Mesothelial cell of epicardium (in vitro differentiated cells): ENCODE measurements at regions not wholly inside any gene's neighbourhood (a gene's known extent, or its start where the extent isn't known, plus 50 kb on each side); places are given as distances from the start of the nearest gene placed in this dataset.

Experiments
- DNase-seq, 2 experiments: peaks; one replicate each; pipeline ENCODE4 v3.0.0; 2021; ENCODE audit warnings: low spot score in 2 of 2; ENCODE audit not compliant: unreplicated experiment in 2 of 2
- H3K27ac Mint-ChIP-seq: 2 replicates; pipeline ENCODE4 v1.8.0; 2021; ENCODE audit warnings: mixed read lengths
- H3K27me3 Mint-ChIP-seq: 2 replicates; pipeline ENCODE4 v1.8.0; 2021; ENCODE audit warnings: low read depth, mixed read lengths
- H3K36me3 Mint-ChIP-seq: 2 replicates; pipeline ENCODE4 v1.8.0; 2021; ENCODE audit warnings: mixed read lengths
- H3K4me1 Mint-ChIP-seq: 2 replicates; pipeline ENCODE4 v1.8.0; 2021; ENCODE audit warnings: mixed read lengths
- H3K4me3 Mint-ChIP-seq: 2 replicates; pipeline ENCODE4 v1.8.0; 2021; ENCODE audit warnings: mild to moderate bottlenecking, moderate library complexity, mixed read lengths
- H3K9me3 Mint-ChIP-seq: 2 replicates; pipeline ENCODE4 v1.8.0; 2021; ENCODE audit warnings: mixed read lengths
- TF ChIP-seq, protein P1 (sequence below): fragments of 200-600 bp; sonication (generic); IDR thresholded peaks from one replicate; pipeline ENCODE4 v1.5.0; 2021; ENCODE audit warnings: antibody characterized with exemption; ENCODE audit not compliant: unreplicated experiment

DNA sequence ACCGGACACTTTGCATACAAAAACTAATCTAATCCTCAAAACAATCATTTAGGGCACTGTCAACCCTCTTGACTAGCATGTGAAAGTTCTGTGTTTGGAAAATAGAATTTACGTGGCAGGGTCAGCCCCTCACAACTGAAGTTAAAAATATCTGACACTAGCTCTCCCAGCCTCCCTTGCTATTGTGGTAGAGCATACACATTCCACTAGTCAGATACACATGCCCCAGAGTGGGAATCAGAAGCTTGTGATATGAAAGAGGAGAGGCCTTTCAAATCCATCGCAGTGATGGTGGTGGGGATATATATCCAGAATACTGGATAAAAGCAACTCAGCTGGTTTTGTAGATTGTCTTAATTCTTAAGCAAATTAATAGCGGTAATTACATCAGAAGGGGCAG, 205.7 kb upstream of the IL15 start:
- Mint-ChIP-seq H3K27me3 (peaks cover 3% of the 10 kb centered on the region), H3K27ac (no peak overlapping the region), H3K4me3 (no peak overlapping the region), H3K4me1 (no peaks in the 10 kb centered on the region), H3K9me3 (peaks cover 3% of the 10 kb centered on the region), H3K36me3 (no peaks in the 10 kb centered on the region)
- TF ChIP-seq, protein P1, sequence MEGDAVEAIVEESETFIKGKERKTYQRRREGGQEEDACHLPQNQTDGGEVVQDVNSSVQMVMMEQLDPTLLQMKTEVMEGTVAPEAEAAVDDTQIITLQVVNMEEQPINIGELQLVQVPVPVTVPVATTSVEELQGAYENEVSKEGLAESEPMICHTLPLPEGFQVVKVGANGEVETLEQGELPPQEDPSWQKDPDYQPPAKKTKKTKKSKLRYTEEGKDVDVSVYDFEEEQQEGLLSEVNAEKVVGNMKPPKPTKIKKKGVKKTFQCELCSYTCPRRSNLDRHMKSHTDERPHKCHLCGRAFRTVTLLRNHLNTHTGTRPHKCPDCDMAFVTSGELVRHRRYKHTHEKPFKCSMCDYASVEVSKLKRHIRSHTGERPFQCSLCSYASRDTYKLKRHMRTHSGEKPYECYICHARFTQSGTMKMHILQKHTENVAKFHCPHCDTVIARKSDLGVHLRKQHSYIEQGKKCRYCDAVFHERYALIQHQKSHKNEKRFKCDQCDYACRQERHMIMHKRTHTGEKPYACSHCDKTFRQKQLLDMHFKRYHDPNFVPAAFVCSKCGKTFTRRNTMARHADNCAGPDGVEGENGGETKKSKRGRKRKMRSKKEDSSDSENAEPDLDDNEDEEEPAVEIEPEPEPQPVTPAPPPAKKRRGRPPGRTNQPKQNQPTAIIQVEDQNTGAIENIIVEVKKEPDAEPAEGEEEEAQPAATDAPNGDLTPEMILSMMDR = no peak
- DNase-seq = no peak

DNA sequence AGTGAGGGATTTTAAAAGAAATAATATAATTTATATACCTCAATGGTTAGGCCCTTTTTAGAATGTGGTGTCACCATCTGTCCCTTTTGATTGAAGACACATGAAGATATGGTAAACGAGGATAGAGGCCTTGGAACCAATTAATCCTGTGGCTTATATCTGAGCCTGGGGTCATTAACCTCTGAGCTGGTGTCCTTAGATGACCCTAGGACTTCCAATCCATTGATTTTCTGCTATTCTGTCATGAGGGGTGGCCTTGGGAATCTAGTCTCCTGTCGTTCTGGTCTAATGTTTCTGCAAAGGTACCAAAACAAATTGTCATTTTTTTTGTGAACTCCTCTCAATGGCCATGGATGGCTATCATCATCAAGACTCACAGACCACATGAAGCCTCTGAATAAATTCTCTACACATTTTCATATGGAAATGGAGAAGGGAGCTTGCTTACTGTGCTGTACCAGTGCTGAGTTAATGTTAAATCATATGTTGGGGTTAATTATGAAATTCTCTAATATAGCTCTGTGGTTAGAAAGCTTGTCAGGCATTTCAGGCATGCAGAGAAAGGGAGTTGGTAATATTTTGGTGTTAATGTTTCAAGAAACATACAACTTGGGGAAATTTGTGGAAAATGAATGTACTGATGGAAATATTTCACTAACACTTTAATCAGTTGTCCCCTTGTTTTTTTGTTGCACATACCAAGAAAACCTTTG, 204.2 kb upstream of the IL15 start:
- Mint-ChIP-seq H3K27ac (no peak overlapping the region), H3K4me3 (no peak overlapping the region), H3K27me3 (peaks cover 3% of the 10 kb centered on the region), H3K4me1 (no peaks in the 10 kb centered on the region), H3K9me3 (peaks cover 3% of the 10 kb centered on the region), H3K36me3 (no peaks in the 10 kb centered on the region)
- DNase-seq = no peak
- TF ChIP-seq, protein P1 = no peak

DNA sequence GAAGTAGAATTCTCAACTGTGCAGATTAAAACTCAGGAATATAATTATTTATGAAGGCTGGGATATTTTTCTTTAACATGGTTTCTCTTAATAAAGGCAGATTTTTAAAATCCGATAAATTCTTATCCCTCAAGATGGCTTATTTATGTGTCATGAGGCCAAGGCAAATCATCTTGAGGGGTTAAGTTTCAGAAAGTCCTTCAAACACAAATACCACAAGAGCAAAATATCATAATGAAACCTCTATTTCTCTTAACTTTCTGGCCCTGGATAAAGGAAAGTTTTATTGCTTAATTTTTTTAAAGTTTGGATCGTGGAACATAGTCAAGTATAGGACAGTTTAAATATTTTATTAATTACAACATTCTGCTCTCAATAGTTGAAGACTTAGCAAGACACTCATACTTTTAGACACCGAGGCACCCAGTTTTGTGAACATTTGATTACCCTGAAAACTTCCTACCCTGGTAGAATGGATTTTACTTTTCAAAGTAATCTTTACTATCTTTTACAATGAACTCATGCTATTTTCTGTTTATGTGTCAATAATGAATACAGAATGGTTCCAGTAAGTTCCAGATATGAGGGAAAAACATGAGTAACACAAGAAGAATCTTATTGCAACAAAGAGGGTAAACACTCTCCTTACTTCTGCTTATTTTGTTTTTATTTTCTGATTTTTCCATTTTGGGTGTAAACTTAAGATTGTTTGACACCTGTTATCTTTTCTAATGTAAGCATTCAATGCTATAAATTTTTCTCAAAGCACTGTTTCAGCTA, 200.7 kb upstream of the IL15 start:
- TF ChIP-seq, protein P1 = no peak
- H3K27ac Mint-ChIP-seq = no peak overlapping the region
- no peak for DNase-seq
- no peaks in the 10 kb centered on the region for H3K4me1 Mint-ChIP-seq
- H3K4me3 Mint-ChIP-seq = no peak overlapping the region
- H3K36me3 Mint-ChIP-seq = no peaks in the 10 kb centered on the region
- H3K27me3 Mint-ChIP-seq = peaks cover 8% of the 10 kb centered on the region
- H3K9me3 Mint-ChIP-seq = peaks cover 3% of the 10 kb centered on the region

DNA sequence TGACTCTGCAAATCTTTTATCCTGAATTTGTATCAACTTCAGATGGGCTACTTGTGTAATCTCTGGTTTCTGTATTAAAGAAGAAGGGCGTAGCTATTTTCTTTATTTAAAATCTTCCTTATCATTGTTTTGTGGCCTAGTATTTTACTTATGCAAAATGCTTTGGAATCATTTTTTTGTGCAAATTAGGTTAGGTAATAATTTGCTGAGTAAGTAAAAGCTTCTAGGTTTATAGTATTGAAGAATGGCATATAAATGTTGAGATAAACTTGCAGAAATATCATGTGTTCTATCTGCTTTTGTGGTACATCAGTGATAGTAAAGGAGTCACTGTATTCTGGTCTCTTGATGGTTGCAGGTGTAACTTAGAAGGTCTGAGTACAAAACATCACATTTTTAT, 197.2 kb upstream of the IL15 start:
- Mint-ChIP-seq H3K36me3 (no peaks in the 10 kb centered on the region), H3K27ac (no peak overlapping the region), H3K4me3 (no peak overlapping the region), H3K4me1 (no peaks in the 10 kb centered on the region), H3K9me3 (no peaks in the 10 kb centered on the region), H3K27me3 (peaks cover 8% of the 10 kb centered on the region)
- no peak for DNase-seq
- TF ChIP-seq, protein P1 = no peak

DNA sequence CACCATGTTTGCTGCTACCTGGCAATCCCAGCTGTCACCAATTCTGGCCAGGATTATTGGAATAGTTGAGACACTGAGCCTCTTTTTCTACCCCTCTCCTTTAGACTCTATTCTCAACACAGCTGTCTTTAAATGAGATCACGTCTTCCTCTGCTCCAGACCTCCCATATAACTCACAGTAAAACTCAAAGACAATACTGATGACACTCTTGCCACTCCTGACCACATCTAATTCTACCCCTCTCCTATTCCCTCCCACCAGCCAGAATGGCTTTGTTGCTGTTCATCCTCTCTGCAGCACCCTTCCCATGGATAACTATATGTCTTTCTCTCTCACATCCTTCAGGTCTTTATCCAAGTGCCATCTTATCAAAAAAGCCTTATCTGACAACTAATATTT, 188.6 kb upstream of the IL15 start:
- peaks cover 4% of the 10 kb centered on the region for H3K4me1 Mint-ChIP-seq
- H3K27me3 Mint-ChIP-seq = peaks cover 3% of the 10 kb centered on the region
- TF ChIP-seq, protein P1 = no peak
- no peaks in the 10 kb centered on the region for H3K9me3 Mint-ChIP-seq
- DNase-seq = no peak
- no peak overlapping the region for H3K27ac Mint-ChIP-seq
- no peaks in the 10 kb centered on the region for H3K36me3 Mint-ChIP-seq
- H3K4me3 Mint-ChIP-seq = no peak overlapping the region
